Ecto neural progenitor cell (in vitro differentiated cells): ENCODE measurements at regions not wholly inside any gene's neighbourhood (a gene's known extent, or its start where the extent isn't known, plus 50 kb on each side); places are given as distances from the start of the nearest gene placed in this dataset.

Experiments
- DNase-seq: peaks from one replicate; pipeline ENCODE4 v3.0.0-alpha.2; 2018; ENCODE audit warnings: low spot score

DNA sequence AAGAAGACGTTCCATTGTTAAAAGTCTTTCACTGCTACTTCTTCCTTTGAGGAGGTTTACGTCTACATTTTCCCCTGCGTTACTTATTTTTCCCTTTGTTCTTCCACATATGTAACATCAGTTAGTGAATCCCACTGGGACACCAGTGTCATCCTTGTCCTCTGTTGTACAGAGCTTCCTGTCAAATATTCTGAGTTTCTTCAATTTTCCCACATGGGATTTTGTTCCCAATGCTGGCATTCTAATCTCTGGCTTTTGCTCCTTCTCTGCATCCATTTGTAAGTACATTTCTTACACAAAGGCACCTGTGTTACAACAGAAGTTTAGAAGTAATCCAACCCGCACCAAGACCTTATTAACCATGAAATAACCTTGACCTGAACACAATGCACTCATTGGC is 627.4 kb upstream of the PFKP start:
- DNase-seq: no peak

- no peak for DNase-seq
Observed at GRCh38 chr10:2439000-2439399, 628.3 kb upstream of the PFKP start.

- DNase-seq: no peak
Observed at GRCh38 chr10:2438248-2438939, 629.0 kb upstream of the PFKP start.

GRCh38 chr10:2436933-2437332 is 630.4 kb upstream of the PFKP start:
- DNase-seq: no peak

DNA sequence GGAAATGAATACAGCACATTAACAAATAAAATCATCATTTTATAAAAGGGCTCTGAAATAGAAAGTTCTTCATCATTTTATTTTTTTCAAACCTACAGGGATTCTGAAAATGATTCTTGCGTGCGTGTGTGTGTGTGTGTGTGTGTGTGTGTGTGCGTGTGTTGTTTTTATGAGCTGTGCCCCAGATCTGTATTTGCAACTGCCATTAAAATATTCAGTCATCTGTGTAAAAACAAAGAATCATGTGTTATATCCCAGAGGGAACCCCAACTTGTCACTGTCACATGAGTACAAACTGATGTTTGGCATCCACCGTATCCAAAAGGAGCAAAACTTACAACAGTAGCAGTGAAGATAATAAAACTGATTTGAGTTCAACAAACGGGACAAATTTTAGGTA is 635.4 kb upstream of the PFKP start:
- no peak for DNase-seq

- DNase-seq: no peak
Observed at GRCh38 chr10:2427412-2427811, 639.9 kb upstream of the PFKP start.

- no peak for DNase-seq
Observed at GRCh38 chr10:2425320-2425719, 642.0 kb upstream of the PFKP start.

GRCh38 chr10:2414562-2414961 is 652.8 kb upstream of the PFKP start:
- no peak for DNase-seq

DNA sequence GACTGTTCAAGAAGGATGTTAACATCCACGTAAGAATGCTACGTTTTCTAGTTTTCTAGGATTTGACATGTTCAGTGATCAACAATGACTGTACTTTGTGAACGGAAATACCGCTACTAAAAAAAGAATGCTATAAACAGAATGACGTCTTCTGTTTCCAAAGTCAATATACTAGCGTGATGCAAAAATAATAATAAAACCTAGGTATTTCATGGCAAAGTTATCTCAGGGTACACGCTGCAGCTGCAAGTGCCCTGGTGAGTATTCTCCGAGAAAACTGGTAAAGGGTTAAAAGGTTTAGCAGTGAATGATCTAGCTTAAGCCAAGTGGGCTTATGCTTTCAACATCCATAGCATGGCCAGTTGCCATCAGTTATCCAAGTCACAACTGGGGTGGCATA is 653.3 kb upstream of the PFKP start:
- no peak for DNase-seq

DNA sequence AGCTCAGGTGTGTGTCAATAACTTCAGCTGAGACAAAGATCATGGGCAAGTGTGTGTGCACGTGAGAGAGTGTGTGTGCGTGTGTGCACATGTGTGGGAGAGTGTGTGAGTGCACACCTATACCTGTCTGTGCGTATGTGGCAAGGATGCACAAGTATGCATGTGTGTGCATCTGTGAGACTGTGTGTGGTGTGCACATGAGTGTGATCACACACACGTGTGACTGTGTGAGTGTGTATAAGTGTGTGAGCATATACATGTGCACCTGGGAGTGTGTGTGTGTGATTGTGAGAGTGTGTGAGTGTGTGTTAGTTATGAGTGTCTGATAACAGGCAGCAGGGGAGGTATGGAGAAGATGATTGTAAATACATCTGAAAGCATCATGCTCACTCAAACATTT is 657.3 kb upstream of the PFKP start:
- DNase-seq: no peak

DNA sequence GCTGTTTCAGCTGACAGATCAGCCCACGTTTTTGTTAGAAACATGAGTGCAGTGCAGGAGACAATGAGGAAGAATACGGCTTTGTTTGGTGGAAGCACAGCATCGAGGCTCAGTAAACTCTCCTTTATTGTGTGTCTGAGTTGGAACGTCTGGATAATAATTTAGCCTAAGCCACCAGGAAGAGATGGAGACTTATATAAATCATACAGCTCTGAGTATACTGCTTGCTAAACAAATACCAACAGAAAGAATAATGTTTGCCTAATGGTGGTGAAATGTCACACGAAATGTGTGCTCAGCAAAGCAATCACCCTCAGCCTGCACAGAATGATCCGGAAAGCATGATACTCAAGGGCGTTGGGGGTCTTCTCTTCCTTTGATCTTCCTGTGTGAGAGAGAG is 664.1 kb upstream of the ADARB2 start:
- no peak for DNase-seq

DNA sequence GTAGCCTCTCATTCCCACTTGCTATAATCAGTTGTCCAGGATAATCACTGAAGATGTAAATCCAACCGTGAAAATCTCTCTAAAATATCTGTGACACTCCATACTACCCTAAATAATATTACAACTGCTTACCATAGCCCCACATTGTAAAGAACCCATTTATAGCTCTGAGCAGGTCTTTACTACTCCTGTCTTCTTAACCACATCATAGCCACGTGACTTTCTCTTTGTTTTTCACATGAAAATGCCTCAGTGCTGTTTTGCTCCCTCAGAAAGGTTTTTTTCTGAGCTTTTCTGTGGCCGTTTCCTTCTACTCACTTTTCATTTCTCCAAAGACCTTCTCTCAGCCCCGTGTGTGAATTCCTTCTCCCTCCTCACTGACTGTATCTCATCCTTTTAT is 662.2 kb upstream of the ADARB2 start:
- no peak for DNase-seq

DNA sequence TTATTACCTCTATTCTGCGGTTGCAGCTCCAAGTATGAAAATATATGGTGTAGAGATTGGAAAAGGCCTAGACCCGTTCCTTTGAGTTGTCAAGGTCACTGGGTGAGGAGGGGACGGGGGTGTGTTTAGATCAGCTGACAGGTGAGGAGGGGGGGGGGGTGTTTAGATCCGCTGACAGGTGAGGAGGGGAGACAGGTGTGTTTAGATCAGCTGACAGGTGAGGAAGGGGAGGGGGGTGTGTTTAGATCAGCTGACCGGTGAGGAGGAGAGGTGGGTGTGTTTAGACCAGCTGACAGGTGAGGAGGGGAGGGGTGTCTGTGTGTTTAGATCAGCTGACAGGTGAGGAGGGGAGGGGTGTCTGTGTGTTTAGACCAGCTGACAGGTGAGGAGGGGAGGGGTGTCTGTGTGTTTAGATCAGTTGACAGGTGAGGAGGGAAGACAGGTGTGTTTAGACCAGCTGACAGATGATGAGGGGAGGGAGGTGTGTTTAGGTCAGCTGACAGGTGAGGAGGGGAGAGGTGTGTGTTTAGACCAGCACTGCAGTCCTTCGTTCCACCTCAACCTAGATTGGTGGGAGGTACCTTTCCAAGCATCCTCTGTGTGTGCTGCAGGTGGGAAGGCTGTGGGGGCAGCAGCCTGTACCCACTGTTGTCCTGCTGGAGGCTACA is 655.0 kb upstream of the ADARB2 start:
- no peak for DNase-seq

- DNase-seq: no peak
Observed at GRCh38 chr10:2387672-2388071, 650.3 kb upstream of the ADARB2 start.

DNA sequence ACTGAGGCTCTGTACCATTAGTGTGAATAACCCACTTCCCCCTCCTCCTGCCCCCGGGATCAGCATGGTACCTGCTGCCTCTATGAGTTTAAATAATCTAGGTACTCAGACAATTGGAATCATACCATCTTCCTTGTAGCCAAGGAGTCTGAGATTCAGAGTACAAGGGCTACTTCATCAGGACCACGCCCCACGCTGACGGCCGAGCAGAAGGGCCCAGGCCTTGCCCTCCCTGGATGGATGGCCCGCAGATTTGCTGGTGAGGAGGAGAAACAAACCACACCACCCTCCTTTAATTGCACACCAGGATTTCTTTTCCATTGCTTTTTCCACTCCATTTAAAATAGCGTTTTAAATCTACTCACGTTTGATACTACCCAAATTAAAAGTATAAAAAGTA is 649.9 kb upstream of the ADARB2 start:
- DNase-seq: no peak

DNA sequence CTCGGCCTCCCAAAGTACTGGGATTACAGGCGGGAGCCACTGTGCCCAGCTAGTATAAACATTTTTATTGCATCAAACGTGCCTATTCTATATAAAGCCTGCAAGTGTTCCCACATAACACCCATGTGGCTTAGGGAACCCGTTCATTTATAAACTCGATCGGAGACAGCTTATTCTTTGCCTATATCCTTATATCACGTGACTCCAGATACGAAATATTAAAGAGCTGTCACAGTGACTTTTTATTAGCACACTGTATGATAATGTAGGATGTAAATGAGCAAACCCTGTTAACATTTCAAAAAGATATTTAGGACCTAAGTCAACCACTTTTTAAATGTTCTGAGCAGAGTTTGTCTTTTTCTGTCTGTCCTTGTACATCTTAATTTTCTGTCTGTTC is 642.9 kb upstream of the ADARB2 start:
- DNase-seq: no peak

GRCh38 chr10:2367083-2367482 is 629.8 kb upstream of the ADARB2 start:
- no peak for DNase-seq

GRCh38 chr10:2366264-2366931 is 629.1 kb upstream of the ADARB2 start:
- no peak for DNase-seq

DNA sequence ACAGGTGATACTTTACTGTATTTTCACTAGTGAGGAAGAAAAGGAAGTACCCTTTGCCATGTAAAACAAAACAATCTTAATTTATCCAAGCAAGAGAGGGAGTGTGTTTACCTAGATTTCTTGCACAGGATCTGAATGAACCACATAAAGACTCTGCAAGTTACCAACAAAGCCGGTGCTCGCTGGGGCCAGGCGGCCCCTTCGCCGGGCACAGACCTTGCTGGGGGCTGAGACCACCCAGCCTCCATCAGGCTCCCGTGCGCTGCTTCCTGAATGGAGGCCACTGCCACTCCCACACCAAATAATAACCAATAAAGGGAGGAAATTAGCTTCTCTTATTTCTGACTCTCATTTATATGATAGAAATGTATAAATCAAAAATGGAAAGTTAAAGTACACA is 625.0 kb upstream of the ADARB2 start:
- no peak for DNase-seq

- no peak for DNase-seq
Observed at GRCh38 chr10:2358586-2358985, 621.3 kb upstream of the ADARB2 start.

DNA sequence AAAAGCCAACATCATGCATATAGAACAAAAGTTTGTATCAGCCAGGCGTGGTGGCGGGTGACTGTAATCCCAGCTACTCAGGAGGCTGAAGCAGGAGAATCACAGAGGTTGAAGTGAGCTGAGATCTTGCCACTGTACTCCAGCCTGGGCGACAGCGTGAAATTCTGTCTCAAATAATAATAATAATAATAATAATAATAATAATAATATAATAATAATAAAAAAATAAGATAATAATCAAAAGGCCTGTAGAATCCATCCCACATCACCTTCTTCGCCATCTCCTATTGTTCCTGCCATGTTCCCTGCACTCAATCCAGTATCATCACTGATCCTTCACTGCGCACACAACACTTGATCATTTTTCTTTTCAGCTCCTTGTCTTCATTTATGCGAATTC is 619.3 kb upstream of the ADARB2 start:
- no peak for DNase-seq

GRCh38 chr10:2351566-2351965 is 614.2 kb upstream of the ADARB2 start:
- DNase-seq: no peak

DNA sequence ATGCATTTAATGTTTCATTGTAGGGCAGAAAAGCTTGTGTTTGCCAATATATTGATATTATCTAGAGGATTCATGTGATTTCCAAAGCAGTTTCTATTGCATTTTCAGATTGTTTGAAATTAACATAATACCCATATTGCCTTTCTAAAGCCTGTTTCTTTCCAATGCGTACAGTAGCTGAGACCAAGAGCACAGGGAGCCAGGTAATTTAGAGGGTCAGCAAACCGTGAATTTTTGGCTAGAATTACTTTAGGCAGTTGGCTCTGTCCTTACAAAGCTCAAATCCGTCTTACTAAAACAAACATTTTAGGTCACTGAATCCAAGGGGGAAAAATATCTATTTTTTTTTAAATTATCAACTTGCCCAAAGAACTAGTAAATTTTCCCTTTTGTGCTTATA is 604.9 kb upstream of the ADARB2 start:
- DNase-seq: no peak
